Fibroblast of the aortic adventitia (primary cell): ENCODE measurements at regions not wholly inside any gene's neighbourhood (a gene's known extent, or its start where the extent isn't known, plus 50 kb on each side); places are given as distances from the start of the nearest gene placed in this dataset.
A peak's percentile ranks its signal among the peaks of the same experiment; 100 is the strongest.

ENCODE experiments used
- DNase-seq: peaks from one replicate; pipeline ENCODE4 v3.0.0-alpha.2; 2010; ENCODE audit warnings: low read depth
- H3K4me3 ChIP-seq: 2 replicates; pipeline ENCODE4 v1.5.1; 2011; ENCODE audit warnings: low read depth, mild to moderate bottlenecking, control low read depth, low read length, moderate library complexity
- CTCF ChIP-seq: IDR thresholded peaks from 2 replicates; pipeline ENCODE4 v1.5.1; 2011; ENCODE audit warnings: mild to moderate bottlenecking, low read length, control low read depth, inconsistent platforms; ENCODE audit not compliant: insufficient read depth

GRCh38 chr11:95717314-95717713, 72.3 kb downstream of the FAM76B start:
- H3K4me3 ChIP-seq, result no peak overlapping the region
- no peak for DNase-seq
- TF ChIP-seq CTCF, result no peak

GRCh38 chr11:95716266-95716665, 73.3 kb downstream of the FAM76B start:
- no peak for TF ChIP-seq CTCF
- DNase-seq, result peak; percentile 43
- H3K4me3 ChIP-seq, result no peak overlapping the region

- DNase-seq, result peak; percentile 38
- H3K4me3 ChIP-seq, result no peak overlapping the region
- TF ChIP-seq CTCF, result no peak
Observed at GRCh38 chr11:95715777-95716241, 73.8 kb downstream of the FAM76B start.

GRCh38 chr11:95714843-95715776, 74.5 kb downstream of the FAM76B start:
- H3K4me3 ChIP-seq, result no peak overlapping the region
- TF ChIP-seq CTCF, result no peak
- DNase-seq, result no peak

- H3K4me3 ChIP-seq, result no peak overlapping the region
- no peak for DNase-seq
- no peak for TF ChIP-seq CTCF
Observed at GRCh38 chr11:95713428-95713827, 76.2 kb downstream of the FAM76B start.

GRCh38 chr11:95711945-95712221, 77.7 kb downstream of the FAM76B start:
- no peak overlapping the region for H3K4me3 ChIP-seq
- no peak for DNase-seq
- TF ChIP-seq CTCF, result no peak
